Activated T-cell treated with anti-CD3 and anti-CD28 coated beads, Interleukin-2, amount 50 U/mL, for 1 hour (primary cell): ENCODE measurements at regions not wholly inside any gene's neighbourhood (a gene's known extent, or its start where the extent isn't known, plus 50 kb on each side); places are given as distances from the start of the nearest gene placed in this dataset.
"Not testable (repeated sequence)": the region's sequence is repeated elsewhere in the genome, so short reads cannot be mapped to it uniquely, and the experiment has no call there.

Source experiments
- DNase-seq: peaks from one replicate; pipeline ENCODE4 v3.0.0-alpha.2; 2020

DNA sequence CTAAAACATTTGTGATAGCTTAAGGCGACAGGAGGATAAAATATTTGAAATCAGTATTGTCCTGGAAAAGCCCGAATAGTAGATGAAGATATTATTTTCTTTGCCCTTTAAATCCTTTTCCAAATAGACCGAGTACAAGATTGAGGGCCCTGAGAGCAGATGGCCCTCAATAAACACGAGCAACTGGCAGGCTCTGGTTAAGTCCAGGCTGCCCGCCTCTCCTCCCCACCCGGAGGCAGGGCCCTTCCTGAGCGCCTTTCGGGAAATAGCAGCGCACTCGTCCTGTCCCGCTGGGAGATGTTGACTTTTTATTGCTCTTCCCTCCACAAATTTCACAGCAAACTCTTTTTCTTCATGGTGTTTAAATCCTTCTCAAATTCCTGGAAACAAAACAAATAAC lies 50.8 kb upstream of the MAX start:
- DNase-seq = no peak

- DNase-seq = no peak
These were observed 54.5 kb upstream of the MAX start for GRCh38 chr14:65156568-65157366.

- DNase-seq = no peak
These were observed 57.2 kb upstream of the MAX start for GRCh38 chr14:65159281-65160062.

DNA sequence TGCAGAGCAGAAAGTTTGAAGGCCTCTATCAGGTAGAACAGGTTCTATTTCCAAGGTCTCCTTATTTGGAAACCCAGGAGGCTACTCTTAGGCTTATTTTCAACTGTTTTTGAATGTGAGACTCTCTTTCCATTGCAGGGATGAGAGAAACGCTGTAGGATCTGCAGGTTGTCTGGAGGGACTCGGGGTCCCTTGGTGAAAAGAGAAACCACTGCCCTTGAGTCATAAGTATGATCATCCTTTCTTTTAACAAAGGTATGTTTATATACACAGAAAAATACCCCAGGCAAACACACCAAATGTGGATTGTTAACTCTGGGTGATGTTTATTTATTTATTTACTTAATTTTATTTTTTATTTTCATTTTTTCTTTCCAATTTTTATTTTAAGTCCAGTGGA lies 57.8 kb upstream of the MAX start:
- no peak for DNase-seq

- DNase-seq = no peak
These were observed 59.7 kb upstream of the MAX start for GRCh38 chr14:65162031-65162430.

- no peak for DNase-seq
These were observed 61.9 kb upstream of the MAX start for GRCh38 chr14:65164068-65164824.

DNA sequence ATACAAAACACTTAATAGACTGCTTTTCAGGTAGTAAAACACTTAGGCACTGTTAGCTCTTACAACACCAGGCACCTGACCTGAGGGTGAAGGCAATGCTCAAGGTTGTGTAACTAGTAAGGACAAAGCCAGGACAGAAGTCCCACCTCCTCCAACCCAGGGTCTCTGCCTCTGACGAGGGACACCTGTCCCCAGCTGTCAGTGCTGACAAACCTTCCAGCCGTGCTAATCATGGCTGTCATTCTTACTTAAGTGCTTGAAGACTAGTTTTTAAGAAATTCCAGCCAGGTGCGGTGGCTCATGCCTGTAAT lies 62.5 kb upstream of the MAX start:
- DNase-seq = no peak

DNA sequence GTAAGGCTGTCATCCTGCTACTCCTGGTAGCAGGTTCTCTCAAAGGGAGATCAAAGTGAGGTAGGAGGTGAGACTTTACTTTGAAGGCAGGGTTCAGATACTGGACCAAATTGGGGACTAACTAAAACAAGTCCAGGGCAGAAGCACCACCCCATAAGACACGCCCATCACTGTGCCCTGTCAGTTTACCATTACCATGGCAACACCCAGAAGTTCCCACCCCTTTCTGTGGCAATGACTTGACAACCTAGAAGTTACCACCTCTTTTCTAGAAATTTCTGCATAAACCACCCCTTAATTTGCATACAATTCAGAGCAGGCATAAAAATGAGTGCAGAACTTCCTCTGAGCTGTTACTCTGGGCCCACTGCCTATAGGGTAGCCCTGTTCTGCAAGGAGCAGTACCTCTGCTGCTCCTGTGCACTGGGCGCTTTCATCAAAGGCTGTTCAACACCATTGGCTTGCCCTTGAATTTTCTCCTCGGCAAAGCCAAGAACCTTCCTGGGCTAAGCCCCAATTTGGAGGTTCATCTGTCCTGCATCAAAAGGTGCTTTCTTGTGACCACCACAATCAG lies 64.8 kb upstream of the MAX start:
- DNase-seq = no peak

DNA sequence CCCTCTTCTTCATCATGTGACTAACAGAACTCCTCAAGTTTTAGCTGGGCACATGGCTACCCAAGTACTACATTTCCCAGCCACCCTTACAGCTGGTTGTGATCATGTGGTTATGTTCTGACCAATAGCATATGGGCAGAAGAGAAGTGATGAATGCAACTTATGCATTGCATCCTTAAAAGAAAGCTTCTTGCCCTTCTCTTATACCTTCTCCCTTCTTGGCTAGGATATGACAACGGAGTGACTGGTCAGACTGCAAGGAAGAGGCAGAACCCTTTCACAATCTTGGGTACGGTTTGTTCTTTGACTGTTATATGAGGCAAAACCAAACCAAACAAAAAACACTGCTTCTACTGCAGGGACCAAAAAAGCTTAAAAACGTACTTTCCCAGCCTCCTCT lies 66.5 kb upstream of the MAX start:
- no peak for DNase-seq

GRCh38 chr14:65169351-65169750 lies 67.0 kb upstream of the MAX start:
- DNase-seq = no peak

DNA sequence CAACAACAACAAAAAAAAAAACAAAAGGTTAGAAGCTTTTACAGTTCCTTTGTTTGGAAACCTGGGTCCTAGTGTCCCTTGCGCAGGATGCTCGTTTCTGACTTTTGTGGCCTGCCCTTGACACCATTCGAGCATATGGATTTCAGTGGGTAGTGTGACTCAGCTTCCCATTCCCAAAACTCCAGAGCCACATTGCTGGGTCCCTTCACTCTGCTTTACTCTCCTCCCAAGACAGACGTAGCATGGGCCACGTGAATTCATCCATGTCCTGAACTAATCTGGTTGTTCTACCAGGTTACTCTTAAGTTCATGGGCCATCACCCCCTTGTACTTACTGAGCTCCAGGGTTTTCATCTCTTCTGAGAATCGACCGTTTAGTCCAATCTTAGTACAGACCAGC lies 68.0 kb upstream of the MAX start:
- no peak for DNase-seq

GRCh38 chr14:65170768-65171507 lies 68.6 kb upstream of the MAX start:
- peak; percentile 37 for DNase-seq

- DNase-seq = no peak
These were observed 71.8 kb upstream of the MAX start for GRCh38 chr14:65173973-65174693.

GRCh38 chr14:65174783-65175182 lies 72.5 kb upstream of the MAX start:
- no peak for DNase-seq

DNA sequence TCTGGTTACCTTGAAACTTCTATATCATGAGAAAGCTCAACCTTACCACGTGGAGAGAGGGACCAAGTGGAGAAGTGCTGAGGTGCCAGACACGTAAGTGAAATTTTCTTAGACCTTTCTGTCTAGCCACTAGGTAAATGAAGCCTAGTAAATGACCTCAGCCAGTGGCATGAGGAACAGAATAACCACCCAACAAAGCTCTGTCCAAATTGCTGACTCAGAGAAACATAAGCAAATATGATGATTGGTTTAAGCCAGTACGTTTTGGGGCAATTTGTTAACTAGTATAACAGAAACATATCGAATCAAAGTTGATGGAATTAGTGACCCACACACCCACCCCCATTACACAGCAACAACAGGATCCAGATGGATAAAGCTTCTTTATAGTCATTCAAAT lies 75.2 kb upstream of the MAX start:
- DNase-seq = no peak

DNA sequence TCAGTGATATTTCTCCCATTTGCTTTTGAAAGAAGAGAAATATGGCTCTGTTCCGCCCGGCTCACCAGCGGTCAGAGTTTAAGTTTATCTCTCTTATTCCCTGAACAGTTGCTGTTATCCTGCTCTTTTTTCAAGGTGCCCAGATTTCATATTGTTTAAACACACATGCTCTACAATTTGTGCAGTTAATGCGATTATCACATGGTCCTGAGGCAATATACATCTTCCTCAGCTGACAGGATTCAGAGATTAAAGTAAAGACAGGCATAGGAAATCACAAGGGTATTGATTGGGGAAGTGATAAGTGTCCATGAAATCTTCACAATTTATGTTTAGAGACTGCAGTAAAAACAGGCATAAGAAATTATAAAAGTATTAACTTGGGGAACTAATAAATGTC lies 76.9 kb upstream of the MAX start:
- DNase-seq = not testable (repeated sequence)

DNA sequence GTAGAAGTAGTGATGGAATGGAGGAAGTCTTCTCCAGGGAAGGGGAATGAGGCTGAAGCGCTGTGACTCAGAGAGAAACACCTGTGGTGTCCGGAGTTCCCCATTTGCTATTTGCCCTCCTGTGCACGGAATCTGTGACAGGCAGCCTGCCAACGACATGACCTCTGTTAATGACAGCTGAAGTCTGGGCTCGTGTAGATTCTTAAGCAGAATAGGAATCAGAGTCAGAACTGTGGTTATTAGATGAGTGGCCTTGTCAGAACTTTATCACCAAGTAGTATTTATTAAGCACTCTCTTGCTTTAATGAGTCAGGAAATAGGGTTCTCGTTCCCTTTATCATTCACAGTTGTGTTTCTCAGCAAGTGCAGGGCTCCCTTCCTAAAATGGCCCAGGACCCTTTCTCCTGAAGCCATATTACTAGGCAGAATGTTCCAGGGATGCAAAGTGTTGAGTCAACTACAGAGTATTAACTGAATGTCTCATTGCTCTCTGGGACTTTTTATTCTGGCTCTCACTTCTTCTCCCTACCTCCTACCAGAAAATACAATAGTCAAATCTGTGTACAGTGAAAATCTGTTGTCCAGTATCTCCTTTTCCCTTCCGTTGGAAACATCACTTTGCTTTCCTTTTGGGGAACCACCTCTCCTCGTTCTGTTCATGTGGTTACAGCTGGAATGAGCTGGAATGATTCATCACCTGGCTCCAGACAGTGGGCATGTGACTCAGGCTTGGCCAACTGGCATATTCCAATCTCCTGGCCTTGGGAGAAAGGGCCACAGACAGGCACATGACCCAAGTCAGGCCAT lies 77.8 kb upstream of the MAX start:
- DNase-seq = no peak

DNA sequence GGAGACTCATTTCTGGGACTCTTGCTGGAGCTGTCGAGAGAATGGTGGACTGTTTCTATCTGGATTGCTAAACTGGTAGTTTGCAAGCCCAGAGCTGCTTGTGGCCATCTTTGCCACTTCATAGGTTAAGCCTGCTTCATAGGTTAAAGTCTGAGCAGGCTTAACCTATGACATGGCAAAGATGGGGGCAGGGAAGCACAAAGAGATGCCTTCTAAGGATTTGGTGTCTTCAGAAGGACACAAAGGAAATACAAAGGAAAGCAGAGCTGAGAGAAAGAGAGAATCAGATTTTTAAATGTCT lies 78.4 kb upstream of the MAX start:
- no peak for DNase-seq

- no peak for DNase-seq
These were observed 81.9 kb upstream of the MAX start for GRCh38 chr14:65184032-65184764.

DNA sequence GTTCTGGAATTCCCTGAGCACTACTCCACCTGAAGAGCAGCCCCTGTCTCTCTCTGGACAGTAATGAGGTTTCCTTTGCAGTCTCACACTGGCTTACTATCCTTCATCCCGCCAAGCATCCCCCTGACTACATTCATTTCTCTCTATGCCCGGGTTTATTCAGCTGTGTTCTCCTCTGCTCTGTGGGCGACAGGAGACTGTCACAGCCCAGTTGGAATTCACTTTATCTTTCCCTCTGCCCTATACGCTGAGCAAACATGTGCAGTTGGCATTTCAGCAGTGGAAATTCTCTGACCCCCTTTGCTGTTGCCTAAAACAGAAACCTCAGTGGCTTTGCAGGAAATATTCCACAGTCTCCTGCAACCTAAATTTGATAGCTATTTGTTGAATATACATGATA lies 83.5 kb upstream of the MAX start:
- no peak for DNase-seq

DNA sequence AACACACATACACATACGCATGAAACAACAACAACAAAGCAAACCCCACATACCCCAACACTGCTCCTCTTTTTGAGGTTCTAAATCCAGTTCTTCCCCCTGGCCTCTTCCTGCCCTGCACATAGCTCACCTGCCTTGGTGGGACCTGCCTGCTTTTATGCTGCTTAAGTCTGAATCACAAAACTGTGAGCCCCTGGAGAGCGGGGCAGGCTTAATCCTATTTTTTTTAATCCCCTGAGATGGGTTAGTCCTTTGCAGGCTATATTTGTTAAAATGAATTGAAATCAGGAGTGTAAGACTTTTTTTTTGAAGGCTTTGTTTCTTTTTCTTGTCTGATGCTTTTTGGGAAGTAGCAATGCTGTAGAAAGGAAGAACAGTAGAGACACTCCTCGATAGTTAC lies 84.6 kb upstream of the MAX start:
- no peak for DNase-seq
